H9 (cell line): ENCODE measurements at regions not wholly inside any gene's neighbourhood (a gene's known extent, or its start where the extent isn't known, plus 50 kb on each side); places are given as distances from the start of the nearest gene placed in this dataset.

Experiments used
- DNase-seq: peaks from one replicate; pipeline ENCODE4 v3.0.0-alpha.2; 2017
- H2AFZ ChIP-seq: one replicate; pipeline ENCODE4 v1.6.1; 2013; ENCODE audit warnings: mild to moderate bottlenecking, low read length, control low read depth, moderate library complexity
- H2AK5ac ChIP-seq: 2 replicates; pipeline ENCODE4 v1.6.1; 2013; ENCODE audit warnings: low read length, control low read depth, mixed read lengths; ENCODE audit not compliant: insufficient read length
- H2BK120ac ChIP-seq: one replicate; pipeline ENCODE4 v1.6.1; 2013; ENCODE audit warnings: low read depth, mild to moderate bottlenecking, low read length, control low read depth, inconsistent platforms; ENCODE audit not compliant: poor library complexity, severe bottlenecking
- H2BK12ac ChIP-seq: 2 replicates; pipeline ENCODE4 v1.6.1; 2013; ENCODE audit warnings: low read length, control low read depth, mixed read lengths, low read depth; ENCODE audit not compliant: insufficient read length
- H2BK15ac ChIP-seq: 2 replicates; pipeline ENCODE4 v1.6.1; 2013; ENCODE audit warnings: low read depth, low read length, control low read depth
- H2BK20ac ChIP-seq: one replicate; pipeline ENCODE4 v1.6.1; 2013; ENCODE audit warnings: low read depth, mild to moderate bottlenecking, low read length, control low read depth, inconsistent platforms; ENCODE audit not compliant: poor library complexity, severe bottlenecking
- H2BK5ac ChIP-seq: 2 replicates; pipeline ENCODE4 v1.6.1; 2013; ENCODE audit warnings: low read length, control low read depth, mixed read lengths; ENCODE audit not compliant: insufficient read length
- H3K14ac ChIP-seq: 2 replicates; pipeline ENCODE4 v1.6.1; 2013; ENCODE audit warnings: low read length, control low read depth; ENCODE audit not compliant: insufficient read depth
- H3K18ac ChIP-seq: 2 replicates; pipeline ENCODE4 v1.6.1; 2013; ENCODE audit warnings: low read depth, mild to moderate bottlenecking, mixed read lengths, low read length, control low read depth; ENCODE audit not compliant: insufficient read length
- H3K23ac ChIP-seq: 2 replicates; pipeline ENCODE4 v1.6.1; 2013; ENCODE audit warnings: low read length, control low read depth, mixed read lengths, low read depth; ENCODE audit not compliant: insufficient read length
- H3K23me2 ChIP-seq: 2 replicates; pipeline ENCODE4 v1.6.1; 2013; ENCODE audit warnings: low read depth, mild to moderate bottlenecking, mixed read lengths, low read length, control low read depth; ENCODE audit not compliant: insufficient read length, poor library complexity, severe bottlenecking
- H3K27ac ChIP-seq: 2 replicates; pipeline ENCODE4 v1.5.1; 2013; ENCODE audit warnings: low read length, control low read depth, mixed read lengths, low read depth; ENCODE audit not compliant: insufficient read length
- H3K27me3 ChIP-seq: 2 replicates; pipeline ENCODE4 v1.6.1; 2013; ENCODE audit warnings: low read length, control low read depth, inconsistent platforms; ENCODE audit not compliant: insufficient read depth
- H3K4ac ChIP-seq: 2 replicates; pipeline ENCODE4 v1.6.1; 2013; ENCODE audit warnings: low read depth, mild to moderate bottlenecking, control low read depth, inconsistent platforms, low read length, moderate library complexity
- H3K4me1 ChIP-seq: 2 replicates; pipeline ENCODE4 v1.6.1; 2013; ENCODE audit warnings: low read length, control low read depth, inconsistent platforms; ENCODE audit not compliant: insufficient read depth
- H3K4me2 ChIP-seq: 2 replicates; pipeline ENCODE4 v1.6.1; 2013; ENCODE audit warnings: low read length, control low read depth, mixed read lengths; ENCODE audit not compliant: insufficient read length, insufficient read depth
- H3K56ac ChIP-seq: 2 replicates; pipeline ENCODE4 v1.6.1; 2013; ENCODE audit warnings: low read depth, mild to moderate bottlenecking, mixed read lengths, low read length, control low read depth; ENCODE audit not compliant: insufficient read length
- H3K79me1 ChIP-seq: 2 replicates; pipeline ENCODE4 v1.6.1; 2013; ENCODE audit warnings: low read depth, mild to moderate bottlenecking, moderate library complexity, low read length, control low read depth, inconsistent platforms; ENCODE audit not compliant: insufficient read depth, poor library complexity, severe bottlenecking
- H3K79me2 ChIP-seq: 2 replicates; pipeline ENCODE4 v1.6.1; 2013; ENCODE audit warnings: low read length, control low read depth, inconsistent platforms; ENCODE audit not compliant: insufficient read depth
- H3K9ac ChIP-seq: 2 replicates; pipeline ENCODE4 v1.6.1; 2013; ENCODE audit warnings: low read length, control low read depth, mixed read lengths; ENCODE audit not compliant: insufficient read length; ENCODE audit errors: extremely low read depth
- H3K9me3 ChIP-seq: one replicate; pipeline ENCODE4 v1.6.1; 2013; ENCODE audit warnings: low read depth, low read length, inconsistent platforms; ENCODE audit not compliant: control insufficient read depth
- H3T11ph ChIP-seq: one replicate; pipeline ENCODE4 v1.6.1; 2013; ENCODE audit warnings: mild to moderate bottlenecking, low read length, control low read depth, inconsistent platforms
- H4K20me1 ChIP-seq: one replicate; pipeline ENCODE4 v1.6.1; 2013; ENCODE audit not compliant: control insufficient read depth, insufficient read length, insufficient read depth
- H4K5ac ChIP-seq: 2 replicates; pipeline ENCODE4 v1.6.1; 2013; ENCODE audit warnings: low read depth, mild to moderate bottlenecking, mixed read lengths, low read length, control low read depth; ENCODE audit not compliant: insufficient read length
- H4K8ac ChIP-seq: replicated peaks from 2 replicates; pipeline ENCODE4 v1.6.1; 2013; ENCODE audit warnings: low read length, control low read depth, mixed read lengths, low read depth; ENCODE audit not compliant: insufficient read length
- H4K91ac ChIP-seq: 2 replicates; pipeline ENCODE4 v1.6.1; 2013; ENCODE audit warnings: low read depth, mild to moderate bottlenecking, moderate library complexity, mixed read lengths, low read length, control low read depth; ENCODE audit not compliant: insufficient read length
- H3K27ac Mint-ChIP-seq, 3 experiments: 2 replicates in 2 of 3; 3 replicates in 1 of 3; pipeline ENCODE4 v1.8.0; 2020 to 2021; ENCODE audit warnings: mixed read lengths in 3 of 3, mild to moderate bottlenecking in 1 of 3, moderate library complexity in 1 of 3
- H3K27me3 Mint-ChIP-seq: 2 replicates; pipeline ENCODE4 v1.8.0; 2021; ENCODE audit warnings: low read depth, mild to moderate bottlenecking, moderate library complexity, mixed read lengths
- H3K36me3 Mint-ChIP-seq, 3 experiments: 2 replicates in 2 of 3; 3 replicates in 1 of 3; pipeline ENCODE4 v1.8.0; 2020 to 2021; ENCODE audit warnings: low read depth in 3 of 3, mixed read lengths in 3 of 3; ENCODE audit not compliant: insufficient read depth in 1 of 3
- H3K4me1 Mint-ChIP-seq, 2 experiments: 2 replicates each; pipeline ENCODE4 v1.8.0; 2020; ENCODE audit warnings: mixed read lengths in 2 of 2
- H3K4me3 Mint-ChIP-seq, 2 experiments: 2 replicates in 1 of 2; 3 replicates in 1 of 2; pipeline ENCODE4 v1.8.0; 2020 to 2021; ENCODE audit warnings: mild to moderate bottlenecking in 2 of 2, mixed read lengths in 2 of 2, moderate library complexity in 1 of 2
- H3K9me3 Mint-ChIP-seq, 2 experiments: 2 replicates in 1 of 2; 3 replicates in 1 of 2; pipeline ENCODE4 v1.8.0; 2020; ENCODE audit warnings: mild to moderate bottlenecking in 2 of 2, mixed read lengths in 2 of 2, moderate library complexity in 1 of 2
- WGBS: extraction: QIAGEN DNeasy Blood & Tissue Kit; methylation state at CpG from one replicate; pipeline ENCODE4 v1.1.7; 2013; ENCODE audit warnings: missing lambda C conversion rate, low lambda C conversion rate, mixed read lengths; ENCODE audit not compliant: insufficient read length; ENCODE audit errors: extremely low coverage; 5-methylcytosine and 5-hydroxymethylcytosine counted together
- TF ChIP-seq, protein P1 (sequence below): fragments of 200-600 bp; sonication (generic); conservative IDR thresholded peaks from 3 replicates; pipeline ENCODE4 v1.8.0; 2021; ENCODE audit warnings: antibody characterized with exemption, mild to moderate bottlenecking

GRCh38 chr14:34247605-34248004, 214.4 kb downstream of the SPTSSA start:
- no CpG with 5 or more reads among the region's 1 CpG for WGBS
- H3K4me1 Mint-ChIP-seq: peaks cover 0 to 14% of the 10 kb centered on the region in 2 experiments; a peak in 2 of 4 replicates
- Histone ChIP-seq H3K4me1 (peaks cover 1% of the 10 kb centered on the region; the same call in 1 of the 2 replicates), H2BK12ac (no peak overlapping the region), H2BK15ac (no peak overlapping the region), H3K9ac (no peak overlapping the region), H2BK20ac (no peak overlapping the region), H4K8ac (no peak overlapping the region), H3K4ac (no peak overlapping the region), H2BK5ac (no peak overlapping the region), H2BK120ac (no peak overlapping the region), H3K23ac (no peak overlapping the region), H3K23me2 (no peaks in the 10 kb centered on the region), H3K4me2 (no peak overlapping the region), H2AFZ (no peak overlapping the region), H3K9me3 (no peaks in the 10 kb centered on the region), H3K18ac (no peak overlapping the region), H3K56ac (no peak overlapping the region), H2AK5ac (no peak overlapping the region), H3K14ac (no peak overlapping the region), H4K20me1 (no peaks in the 10 kb centered on the region), H3K79me2 (no peaks in the 10 kb centered on the region), H4K91ac (no peak overlapping the region), H4K5ac (no peak overlapping the region), H3K27ac (no peak overlapping the region), H3K27me3 (no peaks in the 10 kb centered on the region), H3T11ph (no peak overlapping the region), H3K79me1 (no peaks in the 10 kb centered on the region)
- H3K27ac Mint-ChIP-seq: 0 out of 7 replicates have a peak overlapping the region, but pooled peaks of 1 of the 3 experiments have one; percentile 7
- H3K36me3 Mint-ChIP-seq: no peaks in the 10 kb centered on the region
- H3K27me3 Mint-ChIP-seq: no peaks in the 10 kb centered on the region
- no peak overlapping the region for H3K4me3 Mint-ChIP-seq
- H3K9me3 Mint-ChIP-seq: no peaks in the 10 kb centered on the region
- DNase-seq: no peak
- TF ChIP-seq, protein P1, sequence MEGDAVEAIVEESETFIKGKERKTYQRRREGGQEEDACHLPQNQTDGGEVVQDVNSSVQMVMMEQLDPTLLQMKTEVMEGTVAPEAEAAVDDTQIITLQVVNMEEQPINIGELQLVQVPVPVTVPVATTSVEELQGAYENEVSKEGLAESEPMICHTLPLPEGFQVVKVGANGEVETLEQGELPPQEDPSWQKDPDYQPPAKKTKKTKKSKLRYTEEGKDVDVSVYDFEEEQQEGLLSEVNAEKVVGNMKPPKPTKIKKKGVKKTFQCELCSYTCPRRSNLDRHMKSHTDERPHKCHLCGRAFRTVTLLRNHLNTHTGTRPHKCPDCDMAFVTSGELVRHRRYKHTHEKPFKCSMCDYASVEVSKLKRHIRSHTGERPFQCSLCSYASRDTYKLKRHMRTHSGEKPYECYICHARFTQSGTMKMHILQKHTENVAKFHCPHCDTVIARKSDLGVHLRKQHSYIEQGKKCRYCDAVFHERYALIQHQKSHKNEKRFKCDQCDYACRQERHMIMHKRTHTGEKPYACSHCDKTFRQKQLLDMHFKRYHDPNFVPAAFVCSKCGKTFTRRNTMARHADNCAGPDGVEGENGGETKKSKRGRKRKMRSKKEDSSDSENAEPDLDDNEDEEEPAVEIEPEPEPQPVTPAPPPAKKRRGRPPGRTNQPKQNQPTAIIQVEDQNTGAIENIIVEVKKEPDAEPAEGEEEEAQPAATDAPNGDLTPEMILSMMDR: no peak
